Hippocampal formation (tissue), 2 donors: ENCODE measurements at regions not wholly inside any gene's neighbourhood (a gene's known extent, or its start where the extent isn't known, plus 50 kb on each side); places are given as distances from the start of the nearest gene placed in this dataset.

ENCODE experiments used
- DNase-seq, 2 donors: peaks; one replicate each; lab custom pipeline; 2025; lab: John Stamatoyannopoulos, UW

DNA sequence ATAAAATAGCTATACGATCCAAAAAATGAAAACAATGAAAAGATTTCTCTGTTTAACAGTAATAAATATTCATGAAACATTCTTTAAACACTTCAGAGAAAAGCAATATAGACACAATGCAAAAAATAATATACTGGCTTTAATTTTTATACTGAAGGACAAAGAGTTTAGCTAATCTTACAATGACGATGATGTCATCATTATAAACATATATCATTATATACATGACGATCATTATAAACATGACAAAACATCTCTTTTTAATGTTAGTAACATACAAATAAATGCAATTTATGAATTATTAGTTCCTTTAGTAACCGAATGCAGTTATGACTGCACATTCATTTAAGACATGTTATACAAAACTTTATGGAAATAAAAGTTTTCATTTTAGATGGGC is 1434.6 kb downstream of the PCDH18 start:
- no peak for DNase-seq

DNA sequence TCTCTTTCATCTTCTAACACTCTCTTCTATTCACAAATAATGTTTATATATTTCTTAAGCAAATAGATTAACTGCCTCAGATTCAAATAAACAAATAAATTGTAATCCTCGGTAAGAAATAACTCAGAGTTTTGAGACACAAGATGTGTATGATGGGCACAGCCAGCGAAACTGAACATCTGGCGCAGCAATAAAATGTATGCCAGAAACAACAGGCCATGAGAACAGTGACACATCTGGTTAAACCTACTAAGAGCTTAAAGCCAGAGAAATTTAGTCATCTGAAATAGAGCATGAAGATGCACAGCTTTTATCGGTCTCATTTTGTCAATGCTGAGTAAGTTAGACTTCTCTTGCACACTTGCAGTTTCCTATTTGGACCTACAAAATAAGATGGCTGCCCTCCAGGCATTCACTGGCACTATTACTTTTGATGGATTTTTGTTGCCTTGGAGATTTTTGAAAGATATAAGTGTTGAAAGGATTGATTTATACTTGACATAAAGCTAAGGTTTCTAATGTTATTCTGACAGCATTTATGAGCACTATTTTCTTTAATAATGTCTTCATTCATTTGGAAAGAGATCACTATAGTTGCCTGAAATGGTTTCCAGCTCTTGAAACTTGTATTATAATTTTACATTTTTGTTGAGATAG is 1444.0 kb downstream of the PCDH18 start:
- no peak for DNase-seq

DNA sequence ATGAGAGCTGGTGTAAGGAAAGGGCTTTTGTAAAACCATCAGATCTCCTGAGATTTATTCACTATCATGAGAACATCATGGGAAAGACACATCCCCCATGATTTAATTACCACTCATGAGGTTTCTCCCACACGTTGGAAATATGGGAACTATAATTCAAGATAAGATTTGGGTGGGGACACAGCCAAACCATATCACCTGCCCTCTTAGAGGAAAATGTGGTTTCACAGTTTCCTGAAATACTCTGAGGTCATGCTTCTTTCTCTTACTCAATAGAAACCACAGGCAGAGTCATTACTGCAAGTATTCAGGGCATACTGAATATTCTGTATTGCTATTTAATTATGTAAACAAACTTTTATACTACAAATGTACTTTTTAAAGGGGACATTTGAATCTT is 1453.3 kb downstream of the PCDH18 start:
- DNase-seq = no peak

DNA sequence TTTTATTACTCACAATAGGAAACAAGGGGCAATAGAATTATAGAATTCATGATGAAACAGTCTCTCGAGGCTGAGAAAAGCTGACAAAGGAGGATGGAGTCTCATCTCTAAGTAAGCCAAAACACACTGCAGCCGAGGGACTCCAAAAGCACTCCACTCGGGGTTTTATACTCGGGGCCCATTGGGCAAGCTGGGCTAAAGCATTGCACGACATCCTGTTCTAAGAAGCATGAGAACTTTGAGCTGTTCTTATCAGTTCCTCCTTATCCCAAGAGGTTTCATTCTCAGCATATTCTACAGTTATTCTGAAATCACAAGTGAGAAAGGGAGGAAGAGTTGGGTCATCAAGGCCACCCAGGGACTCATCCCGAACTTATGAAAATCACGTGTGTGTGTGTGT is 1475.5 kb downstream of the PCDH18 start:
- no peak for DNase-seq

DNA sequence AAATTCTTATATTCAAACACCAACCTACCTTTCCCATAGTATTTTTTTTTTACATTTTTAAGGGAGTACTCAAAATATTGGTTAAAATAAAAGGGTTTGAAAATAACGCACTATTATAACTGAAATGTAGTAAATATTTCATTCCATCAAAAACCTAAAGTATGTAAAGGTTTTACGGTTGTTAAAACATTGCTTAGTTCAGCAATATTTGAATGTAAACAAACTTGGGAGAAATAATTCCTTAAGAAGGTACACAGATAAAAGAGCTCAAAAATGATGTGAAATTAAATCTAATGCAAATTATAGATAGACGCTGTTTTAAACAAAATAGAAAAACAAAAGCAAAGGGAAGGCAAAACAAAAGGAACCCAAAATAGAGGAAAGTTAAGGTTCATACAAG is 1476.9 kb downstream of the PCDH18 start:
- no peak for DNase-seq

DNA sequence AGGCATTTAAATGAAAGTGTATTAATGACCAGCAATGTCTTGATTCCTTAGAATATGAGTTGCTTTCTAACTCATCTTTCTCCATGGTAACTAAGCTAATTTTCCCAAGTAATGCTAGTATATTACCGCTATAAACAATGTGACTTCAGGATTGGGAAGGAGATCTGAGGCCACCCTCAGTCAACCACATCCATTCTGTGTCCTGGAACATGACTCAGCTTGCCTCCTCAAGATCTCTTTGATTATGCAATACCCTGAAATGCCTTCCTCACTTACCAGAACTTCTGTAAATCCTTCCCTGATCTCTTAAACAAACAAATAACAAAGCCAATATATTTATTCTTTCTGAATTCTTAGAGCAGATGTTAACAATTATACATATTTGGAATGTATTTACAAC is 1495.5 kb downstream of the PCDH18 start:
- DNase-seq = no peak

DNA sequence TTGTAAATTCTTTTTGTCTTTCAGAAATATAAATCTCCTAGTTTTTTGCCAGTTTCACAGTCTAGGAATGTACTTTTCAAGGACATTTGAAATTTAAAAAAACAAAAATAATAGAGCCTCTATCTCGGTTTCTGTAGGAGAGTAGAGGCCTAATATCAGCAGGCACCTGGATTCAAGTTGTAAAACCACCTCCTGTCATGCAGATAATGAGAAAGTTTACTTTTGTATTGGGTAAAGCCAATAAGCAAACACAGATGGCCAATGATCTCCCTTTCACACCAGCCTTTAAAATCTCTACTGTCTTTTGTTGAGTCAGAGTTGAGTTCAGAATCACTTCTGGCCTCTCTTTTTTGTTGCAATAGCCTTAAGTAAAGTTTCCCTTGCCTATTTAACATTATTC is 1499.9 kb downstream of the PCDH18 start:
- no peak for DNase-seq

DNA sequence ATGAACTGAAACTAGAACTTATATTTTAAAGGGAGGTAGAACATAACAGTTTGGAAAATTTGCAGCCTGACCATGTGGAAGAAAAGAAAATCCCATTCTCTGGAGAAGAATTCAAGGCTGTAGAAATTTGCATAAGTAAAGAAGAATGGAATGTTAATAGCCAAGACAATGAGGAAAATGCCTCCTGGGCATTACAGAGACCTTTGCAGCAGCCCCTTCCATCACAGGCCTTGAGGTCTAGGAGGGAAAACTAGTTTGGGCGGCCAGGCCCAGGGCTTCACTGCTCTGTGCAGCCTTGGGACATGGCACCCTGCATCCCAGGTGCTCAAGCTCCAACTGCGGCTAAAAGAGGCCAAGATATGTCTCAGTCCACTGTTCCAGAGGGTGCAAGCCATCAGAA is 1506.8 kb downstream of the PCDH18 start:
- no peak for DNase-seq

DNA sequence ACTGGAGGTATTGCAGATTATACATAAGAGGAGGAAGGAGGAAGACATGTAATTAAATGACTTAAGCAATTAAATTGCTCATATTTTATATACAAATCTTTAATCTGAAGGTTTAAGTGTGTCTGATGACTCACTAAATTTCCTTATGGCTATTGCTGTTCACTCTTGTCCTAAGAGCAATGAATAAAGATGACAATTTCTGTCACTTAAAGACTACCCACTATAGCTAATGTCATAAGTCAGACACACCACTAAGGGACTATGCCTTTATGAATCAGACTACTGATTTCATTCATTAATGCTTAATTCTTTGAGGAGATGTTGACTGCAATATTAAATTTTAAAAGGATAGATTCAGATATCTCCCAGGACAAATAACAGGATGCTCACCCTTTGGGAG is 1514.7 kb downstream of the PCDH18 start:
- DNase-seq = no peak

DNA sequence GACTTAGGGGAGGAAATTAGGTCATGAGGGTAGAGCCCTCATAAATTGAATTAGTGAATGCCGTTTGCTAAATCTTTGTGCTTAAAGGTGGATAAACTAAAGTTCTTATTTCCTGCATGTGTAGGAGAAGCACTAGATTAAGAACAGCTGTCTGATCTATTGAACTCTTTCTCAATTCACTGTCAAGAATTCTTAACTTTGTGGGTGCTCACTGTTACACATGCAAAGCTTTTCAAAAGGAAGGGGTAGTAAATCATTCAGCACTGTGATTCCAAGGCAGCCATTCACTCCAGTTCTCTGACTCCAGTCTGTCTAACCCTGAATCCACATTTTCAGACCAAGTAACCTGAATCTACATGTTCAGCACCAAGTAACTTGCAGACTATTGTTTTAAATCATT is 1520.1 kb downstream of the PCDH18 start:
- DNase-seq = no peak

DNA sequence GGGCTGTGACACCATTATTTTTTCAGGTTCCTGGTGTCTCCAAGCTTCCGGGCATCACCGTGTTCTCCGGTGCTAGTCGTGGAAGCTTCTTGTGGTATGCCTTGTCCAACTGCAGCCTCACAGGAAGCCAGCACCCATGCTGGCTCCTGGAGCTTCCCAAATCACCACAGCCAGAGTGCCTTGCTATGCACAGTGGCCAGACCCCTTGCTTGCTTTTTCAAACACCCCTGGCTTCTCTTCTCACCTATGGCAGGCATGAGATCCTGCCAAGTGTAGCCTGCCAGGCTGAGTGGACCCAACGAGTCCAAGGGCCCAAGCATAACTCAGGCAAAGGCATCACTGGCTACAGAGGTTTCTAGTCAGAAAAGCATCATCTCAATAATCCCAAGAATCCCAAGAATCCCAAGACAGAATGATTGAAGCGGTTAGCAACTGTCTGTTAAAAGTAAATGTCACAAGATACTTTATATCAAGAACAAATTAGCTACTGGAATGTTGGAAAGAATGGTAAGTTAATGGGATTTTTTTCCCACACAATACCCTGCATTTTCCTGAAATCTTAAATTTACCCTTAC is 1522.9 kb downstream of the PCDH18 start:
- DNase-seq = no peak

DNA sequence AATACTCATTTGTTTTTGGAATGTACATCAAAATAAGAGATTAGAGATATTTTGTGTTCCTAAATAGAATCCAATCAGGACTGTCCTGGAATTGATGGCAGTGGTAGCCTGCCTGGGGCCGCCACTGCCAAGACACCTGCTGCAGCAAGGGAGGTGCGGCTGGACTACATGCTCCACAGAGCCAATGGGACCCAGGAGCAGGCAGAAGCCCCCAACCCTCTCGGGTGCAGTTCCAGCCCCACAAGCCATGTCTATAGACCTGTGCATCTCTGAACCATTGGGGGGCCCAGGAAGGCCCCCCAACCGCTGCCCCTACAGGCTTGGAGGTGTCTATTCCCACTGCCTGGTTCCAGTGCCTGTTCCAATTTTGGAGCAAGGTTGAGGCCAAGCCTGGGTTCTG is 1524.3 kb downstream of the PCDH18 start:
- DNase-seq = no peak

DNA sequence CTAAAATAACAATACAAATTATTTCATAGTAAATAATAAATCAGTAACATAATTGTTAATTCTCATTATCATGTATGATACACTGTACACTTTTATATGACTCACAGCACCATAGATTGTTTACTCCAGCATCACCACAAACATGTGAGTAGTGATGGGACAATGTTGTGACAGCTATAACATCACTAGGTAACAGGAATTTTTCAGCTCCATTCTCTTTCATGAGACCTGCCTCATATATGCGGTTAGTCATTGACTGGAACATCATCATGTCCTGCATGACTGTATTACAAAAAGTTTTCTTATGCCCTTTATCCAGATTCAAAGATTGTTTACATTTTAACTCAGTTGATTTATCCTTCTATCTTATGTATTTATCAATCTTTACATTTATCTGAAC is 1530.0 kb downstream of the PCDH18 start:
- DNase-seq = no peak

DNA sequence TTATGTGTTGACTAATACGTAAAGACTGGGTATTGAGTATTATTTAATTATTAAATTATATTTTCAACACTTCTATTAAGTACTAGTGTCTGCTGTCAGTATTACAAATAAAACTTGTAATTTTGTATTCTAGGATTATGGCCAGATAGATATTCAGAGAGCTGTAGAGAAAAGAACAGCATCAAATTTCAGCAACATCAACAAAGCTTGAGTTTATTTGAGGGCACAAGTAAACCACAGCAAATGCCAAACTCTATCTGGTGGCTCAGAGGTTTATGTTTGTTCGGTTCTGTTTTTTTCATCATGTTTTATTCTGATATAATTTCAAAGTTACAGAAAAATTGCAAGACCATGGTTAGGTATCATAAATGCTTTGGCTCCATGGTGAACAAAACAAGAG is 1530.5 kb downstream of the PCDH18 start:
- DNase-seq = no peak

DNA sequence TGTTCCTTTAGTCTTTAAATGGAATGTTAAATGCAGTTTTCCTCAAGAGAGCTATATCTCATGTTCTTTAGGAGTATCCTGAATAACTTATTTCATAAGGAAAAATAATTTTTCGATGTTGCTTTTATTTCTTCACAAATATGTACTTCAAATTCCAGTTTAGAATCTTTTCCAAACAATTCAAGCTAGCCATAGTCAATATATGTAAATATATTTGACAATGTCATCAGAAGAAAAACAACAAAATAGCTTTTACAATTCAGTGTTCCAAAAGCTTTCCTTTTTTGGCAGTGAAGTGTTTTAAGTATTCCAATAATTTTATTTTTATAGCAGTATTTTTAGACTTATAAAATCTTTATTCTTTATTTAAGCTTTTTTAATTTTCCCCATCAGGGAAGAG is 1532.0 kb downstream of the PCDH18 start:
- no peak for DNase-seq

DNA sequence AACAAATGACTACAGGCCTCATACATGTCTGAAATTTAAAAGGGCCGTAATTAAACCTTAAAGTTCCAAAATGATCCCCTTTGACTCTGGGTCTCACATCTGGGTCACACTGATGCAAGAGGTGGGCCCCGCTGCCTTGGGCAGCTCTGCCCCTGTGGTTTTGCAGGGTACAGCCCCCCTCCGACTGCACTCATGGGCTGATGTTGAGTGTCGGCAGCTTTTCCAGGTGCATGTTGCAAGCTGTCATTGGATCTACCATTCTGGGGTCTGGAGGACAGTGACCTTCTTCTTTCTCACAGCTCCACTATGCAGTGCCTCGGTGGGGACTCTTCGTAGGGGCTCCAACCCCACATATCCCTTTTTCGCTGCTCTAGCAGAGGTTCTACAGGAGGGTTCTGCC is 1537.9 kb downstream of the PCDH18 start:
- DNase-seq = no peak

DNA sequence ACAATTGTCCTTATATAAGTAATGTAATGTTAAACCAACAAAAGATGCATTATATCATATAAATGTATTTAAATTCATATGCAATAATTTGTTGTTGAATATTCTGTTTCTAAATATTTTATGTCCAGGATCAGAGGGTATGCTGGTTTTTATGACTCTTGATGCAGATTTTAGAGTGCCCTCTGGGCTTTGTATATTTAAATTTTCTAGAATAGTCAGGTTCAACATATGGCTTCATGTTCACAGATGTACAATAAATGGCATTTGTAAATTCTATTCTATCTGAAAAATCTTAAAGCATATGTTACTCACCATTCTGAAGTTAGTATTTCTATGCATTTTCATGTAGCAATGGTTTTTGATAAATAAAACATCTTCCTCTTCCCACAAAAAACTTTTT is 1555.4 kb downstream of the PCDH18 start:
- no peak for DNase-seq

DNA sequence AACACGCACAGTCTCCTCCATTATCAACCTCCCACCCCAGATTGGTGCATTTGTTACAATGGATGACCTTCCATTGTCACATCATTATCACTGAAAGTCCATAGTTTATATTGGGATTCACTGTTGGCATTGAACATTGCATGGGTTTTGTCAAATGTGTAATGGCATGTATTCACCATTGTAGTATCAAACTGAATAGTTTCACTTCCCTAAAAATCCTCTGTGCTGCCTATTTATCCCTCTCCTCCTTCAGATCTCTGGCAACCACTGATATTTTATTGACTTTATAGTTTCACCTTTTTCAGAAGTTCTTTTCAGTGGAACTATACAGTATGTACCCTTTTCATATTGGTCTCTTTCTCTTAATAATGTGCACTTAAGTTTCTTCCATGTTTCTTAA is 1565.4 kb downstream of the PCDH18 start:
- no peak for DNase-seq

DNA sequence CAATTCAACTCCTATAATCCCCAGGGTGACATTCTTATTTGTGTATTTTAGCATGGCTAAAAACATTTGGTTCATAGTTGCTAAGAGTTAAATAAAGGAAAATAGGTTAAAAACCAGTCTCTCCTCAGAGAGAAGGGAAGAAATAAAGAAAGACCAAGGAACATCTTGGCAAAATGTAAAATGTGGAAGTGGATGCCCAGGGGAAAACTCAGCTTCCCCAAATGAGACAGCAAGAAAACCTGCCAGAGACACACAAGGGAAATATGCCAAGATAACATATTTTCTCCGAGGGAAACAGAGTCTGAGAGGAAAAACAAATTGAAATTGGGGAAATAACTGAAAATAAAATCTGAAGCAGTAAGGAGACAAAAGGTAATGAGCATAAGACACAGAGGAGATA is 1569.3 kb downstream of the PCDH18 start:
- no peak for DNase-seq

DNA sequence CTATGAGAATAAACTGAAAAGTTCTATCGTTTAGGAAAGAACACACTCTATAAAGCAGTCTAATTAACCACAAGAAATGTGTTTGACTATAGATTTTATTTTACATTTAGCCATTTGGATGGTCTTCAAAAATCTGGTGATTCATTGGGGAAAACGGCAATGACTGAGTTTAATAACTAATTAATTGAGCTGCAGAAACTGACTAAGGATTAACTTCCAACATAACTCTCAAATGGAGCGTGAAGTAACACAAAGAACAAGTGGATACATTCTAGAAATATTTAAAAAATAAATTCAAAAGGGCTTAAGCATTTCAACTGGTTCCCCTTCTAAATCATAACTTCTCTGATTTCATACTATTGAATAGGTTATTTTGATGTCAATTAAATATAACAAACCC is 1582.4 kb downstream of the PCDH18 start:
- no peak for DNase-seq

DNA sequence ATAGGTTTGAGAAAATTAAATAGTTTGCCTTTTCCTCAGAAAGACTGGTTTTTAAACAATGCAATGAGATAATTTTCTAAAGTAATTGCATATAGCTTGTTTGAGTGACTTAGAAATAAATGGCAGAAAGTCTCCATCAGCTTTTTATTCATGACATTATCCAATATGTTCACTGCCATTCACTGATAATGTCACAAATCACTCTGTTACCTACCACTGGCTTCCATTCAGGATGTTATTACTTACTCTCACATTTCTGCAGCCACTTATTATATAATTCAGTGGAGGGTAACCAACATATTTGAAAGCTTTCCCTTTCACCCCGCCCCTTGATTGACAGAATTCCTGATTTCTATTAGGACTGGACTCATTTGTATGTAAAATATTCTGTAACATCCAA is 1583.5 kb downstream of the PCDH18 start:
- DNase-seq = no peak

DNA sequence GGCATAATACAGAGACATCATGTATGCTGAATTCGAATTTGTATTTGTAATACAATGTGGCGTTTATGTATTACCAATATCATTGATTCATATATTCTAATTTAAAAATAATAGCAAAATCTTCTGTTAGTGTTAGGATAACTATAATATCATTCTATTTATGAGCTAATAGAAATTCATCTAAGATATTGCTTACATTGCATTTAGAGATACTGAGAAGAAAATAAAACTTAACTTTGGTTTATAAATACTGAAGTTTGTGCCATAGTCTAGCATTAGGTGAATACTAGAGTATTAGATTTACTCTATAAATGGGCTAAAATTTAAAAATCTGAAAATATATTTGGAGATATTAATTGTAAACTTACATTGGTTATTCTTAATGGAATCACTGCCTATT is 1590.6 kb downstream of the PCDH18 start:
- no peak for DNase-seq

DNA sequence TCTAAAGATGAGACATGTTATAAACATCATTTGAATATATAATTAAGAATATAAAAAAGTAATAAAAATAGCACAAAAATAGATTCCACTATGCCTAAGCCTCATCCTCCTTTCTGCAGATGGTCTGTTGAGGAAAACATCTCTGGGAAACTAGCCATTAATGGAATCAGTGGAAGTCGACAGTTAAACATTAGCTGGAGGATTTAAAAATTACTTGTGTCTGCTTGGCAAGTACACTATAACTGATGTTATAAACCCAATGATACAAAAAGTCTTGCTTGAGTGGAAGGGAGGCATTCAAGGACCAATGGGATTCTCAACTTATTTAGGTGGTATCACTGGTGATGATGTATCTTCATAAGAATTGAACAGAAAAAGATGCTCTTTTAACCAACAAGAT is 1598.3 kb downstream of the PCDH18 start:
- no peak for DNase-seq

DNA sequence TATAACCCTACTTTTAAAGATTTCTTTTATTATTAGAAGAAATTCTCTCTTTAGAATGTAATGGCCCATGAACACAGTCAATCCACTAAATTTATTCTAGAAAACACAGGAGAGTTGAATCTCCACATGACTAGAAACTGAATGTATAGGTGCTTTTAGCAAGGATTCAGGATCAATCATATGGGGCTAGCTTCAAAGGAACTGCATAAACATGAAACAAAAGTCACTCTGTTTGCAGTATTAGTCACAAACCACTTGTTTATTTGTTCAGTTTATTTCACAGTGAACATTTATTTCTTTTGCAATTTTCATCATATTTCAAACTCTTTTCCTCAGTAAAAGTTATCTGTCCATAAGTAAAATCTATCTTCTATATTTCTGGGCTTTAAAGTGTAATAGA is 1604.6 kb downstream of the PCDH18 start:
- no peak for DNase-seq
